A549 (cell line): ENCODE measurements at regions not wholly inside any gene's neighbourhood (a gene's known extent, or its start where the extent isn't known, plus 50 kb on each side); places are given as distances from the start of the nearest gene placed in this dataset.

ENCODE experiments used
- ATAC-seq, 2 experiments: fragments of 200-7000 bp in 1 of 2; fragments of >200 bp in 1 of 2; cut with Nextera tagmentation in 1 of 2; cut with Tn5 transposase in 1 of 2; 3 replicates each; pipeline versions ENCODE4 v1.8.0 to v1.9.1; 2018 to 2020; ENCODE audit warnings: mild to moderate bottlenecking in 1 of 2, moderate library complexity in 1 of 2
- CTCF ChIA-PET: fragments of 300-600 bp; sonication (Branson Sonifier 250); formaldehyde crosslinking; extraction: SDS; loops from one replicate; lab custom pipeline; 2021; ENCODE audit warnings: antibody characterized with exemption, inconsistent platforms; lab: Yijun Ruan, JAX
- POLR2A ChIA-PET: fragments of 350-600 bp; formaldehyde crosslinking; extraction: SDS; loops from one replicate; lab custom pipeline; 2021; ENCODE audit warnings: antibody characterized with exemption, inconsistent platforms; lab: Yijun Ruan, JAX
- DNase-seq, 2 experiments: peaks; one replicate each; pipeline versions ENCODE4 v3.0.0 to v3.0.0-alpha.2; 2011 to 2016; ENCODE audit warnings: low read depth in 1 of 2, low spot score in 1 of 2
- FAIRE-seq: peaks from 2 replicates; lab custom pipeline; 2011; peaks lifted over from hg19 to GRCh38; lab: Jason Lieb, UNC
- H3K27ac ChIP-seq, 2 experiments: fragments of >200 bp; sonication (Bioruptor Twin); formaldehyde crosslinking; 3 replicates each; pipeline ENCODE4 v1.5.1; 2016 to 2017
- H3K4me1 ChIP-seq: fragments of >200 bp; sonication (Bioruptor Twin); formaldehyde crosslinking; 3 replicates; pipeline ENCODE4 v1.6.1; 2016
- H3K4me2 ChIP-seq: fragments of >200 bp; sonication (Bioruptor Twin); formaldehyde crosslinking; 3 replicates; pipeline ENCODE4 v1.6.1; 2016
- H3K4me3 ChIP-seq: fragments of >200 bp; sonication (Bioruptor Twin); formaldehyde crosslinking; 3 replicates; pipeline ENCODE4 v1.5.1; 2016
- H3K9me3 ChIP-seq: fragments of >200 bp; sonication (Bioruptor Twin); formaldehyde crosslinking; 3 replicates; pipeline ENCODE4 v1.6.1; 2016
- ATOH8 ChIP-seq: fragments of 250-450 bp; sonication (Bioruptor Pico); IDR thresholded peaks from 2 replicates; pipeline ENCODE4 v1.5.0; 2020; ENCODE audit warnings: low read depth, mild to moderate bottlenecking, moderate library complexity
- BHLHE40 ChIP-seq: IDR thresholded peaks from 2 replicates; pipeline ENCODE4 v1.6.1; 2012; ENCODE audit warnings: low read depth, low read length, inconsistent platforms
- CBX2 ChIP-seq: fragments of 200-600 bp; sonication (generic); IDR thresholded peaks from 2 replicates; pipeline ENCODE4 v1.6.1; 2016; ENCODE audit warnings: low read depth, mild to moderate bottlenecking, borderline replicate concordance
- CBX8 ChIP-seq: fragments of 200-600 bp; sonication (generic); IDR thresholded peaks from 2 replicates; pipeline ENCODE4 v1.6.1; 2016
- EHF ChIP-seq: fragments of 250-450 bp; sonication (Bioruptor Pico); IDR thresholded peaks from 2 replicates; pipeline ENCODE4 v1.5.0; 2020; ENCODE audit warnings: mild to moderate bottlenecking
- FOXS1 ChIP-seq: fragments of 250-450 bp; sonication (Bioruptor Pico); IDR thresholded peaks from 2 replicates; pipeline ENCODE4 v1.5.0; 2020; ENCODE audit warnings: mild to moderate bottlenecking, moderate library complexity
- HEYL ChIP-seq: fragments of 250-450 bp; sonication (Bioruptor Pico); IDR thresholded peaks from 2 replicates; pipeline ENCODE4 v1.8.0; 2021; ENCODE audit warnings: mild to moderate bottlenecking, moderate library complexity
- HOXB5 ChIP-seq: fragments of 250-450 bp; sonication (Bioruptor Pico); IDR thresholded peaks from 2 replicates; pipeline ENCODE4 v1.5.0; 2020; ENCODE audit warnings: mild to moderate bottlenecking, moderate library complexity
- JUN ChIP-seq, 2 experiments: fragments of >200 bp; sonication (Bioruptor Twin); formaldehyde crosslinking; IDR thresholded peaks; 2 replicates in 1 of 2; 3 replicates in 1 of 2; pipeline ENCODE4 v1.6.1; 2016 to 2017
- MAZ ChIP-seq: fragments of 150-350 bp; IDR thresholded peaks from 2 replicates; pipeline ENCODE4 v1.6.1; 2014; ENCODE audit warnings: antibody characterized with exemption, low read depth, low read length, borderline replicate concordance
- MYC ChIP-seq: IDR thresholded peaks from 2 replicates; pipeline ENCODE4 v1.6.1; 2012; ENCODE audit warnings: mild to moderate bottlenecking, inconsistent platforms, low read length, improper control_type of control experiment, borderline replicate concordance
- PBX3 ChIP-seq: IDR thresholded peaks from 2 replicates; pipeline ENCODE4 v1.6.1; 2012
- POLR2AphosphoS2 ChIP-seq: conservative IDR thresholded peaks from 2 replicates; pipeline ENCODE4 v1.6.1; 2012; ENCODE audit warnings: low read length, improper control_type of control experiment, inconsistent platforms
- RAD21 ChIP-seq, 2 experiments: fragments of >200 bp in 1 of 2; sonication (Bioruptor Twin) in 1 of 2; formaldehyde crosslinking in 1 of 2; IDR thresholded peaks in 1 of 2; conservative IDR thresholded peaks in 1 of 2; 2 replicates in 1 of 2; 3 replicates in 1 of 2; pipeline ENCODE4 v1.6.1; 2012 to 2018; ENCODE audit warnings: inconsistent platforms in 1 of 2
- RCOR1 ChIP-seq: fragments of 150-350 bp; IDR thresholded peaks from 2 replicates; pipeline ENCODE4 v1.6.1; 2014; ENCODE audit warnings: antibody characterized with exemption, low read length, low read depth
- REST ChIP-seq: fragments of 200-600 bp; sonication (generic); IDR thresholded peaks from 2 replicates; pipeline ENCODE4 v1.6.1; 2016; ENCODE audit warnings: antibody characterized with exemption, mild to moderate bottlenecking, moderate library complexity
- RFX5 ChIP-seq: fragments of 450-650 bp; IDR thresholded peaks from 2 replicates; pipeline ENCODE4 v1.7.1; 2014; ENCODE audit warnings: antibody characterized with exemption, mild to moderate bottlenecking, moderate library complexity
- SREBF2 ChIP-seq: fragments of 450-650 bp; IDR thresholded peaks from 2 replicates; pipeline ENCODE4 v1.6.1; 2014; ENCODE audit warnings: mild to moderate bottlenecking, moderate library complexity
- ZC3H11A ChIP-seq: fragments of 450-650 bp; IDR thresholded peaks from 2 replicates; pipeline ENCODE4 v1.6.1; 2014; ENCODE audit warnings: antibody characterized with exemption, mild to moderate bottlenecking
- ZFP36 ChIP-seq: fragments of 450-650 bp; IDR thresholded peaks from 2 replicates; pipeline ENCODE4 v1.6.1; 2014; ENCODE audit warnings: borderline replicate concordance; ENCODE audit not compliant: partially characterized antibody
- ZNF302 ChIP-seq: fragments of 250-450 bp; sonication (Bioruptor Pico); IDR thresholded peaks from 2 replicates; pipeline ENCODE4 v1.9.0; 2021; ENCODE audit warnings: inconsistent platforms, mild to moderate bottlenecking, moderate library complexity
- ZSCAN20 ChIP-seq: fragments of 250-450 bp; sonication (Bioruptor Pico); IDR thresholded peaks from 2 replicates; pipeline ENCODE4 v1.8.0; 2022; ENCODE audit warnings: mild to moderate bottlenecking, moderate library complexity
- WGBS: methylation state at CpG from one replicate; pipeline ENCODE4 v1.1.6; 2017; ENCODE audit errors: missing lambda C conversion rate; 5-methylcytosine and 5-hydroxymethylcytosine counted together

- no peak for TF ChIP-seq FOXS1 (CRISPR knock-in tag)
- no peak for TF ChIP-seq BHLHE40
- no peak for TF ChIP-seq MYC
- TF ChIP-seq ZNF302 (CRISPR knock-in tag) = no peak
Measured at GRCh38 chr5:103793595-103794182, 231.1 kb upstream of the NUDT12 start (continued).

GRCh38 chr5:103785569-103785968, 223.0 kb upstream of the NUDT12 start:
- WGBS = 58% methylated on average over 2 of the region's 2 CpGs
- Histone ChIP-seq H3K4me1 (no peaks in the 10 kb centered on the region), H3K4me2 (no peak overlapping the region), H3K27ac (no peak overlapping the region), H3K4me3 (no peak overlapping the region), H3K9me3 (no peaks in the 10 kb centered on the region)
- ChIA-PET CTCF (interaction anchor here (1.1 kb wide), 1 partner anchor 24 kb away, joined by 3 read pairs; no protein-coding TSS in a partner anchor), POLR2A (no interaction called here)
- no peak for ATAC-seq
- no peak for FAIRE-seq
- DNase-seq = no peak
- no peak for TF ChIP-seq CBX8

GRCh38 chr5:103783669-103784068, 221.1 kb upstream of the NUDT12 start:
- WGBS = 87% methylated on average over 1 of the region's 1 CpG
- CTCF ChIA-PET = no interaction called here
- ATAC-seq (no peak), DNase-seq (no peak), FAIRE-seq (no peak)
- H3K4me1 ChIP-seq = no peaks in the 10 kb centered on the region
- no peak overlapping the region for H3K4me2 ChIP-seq
- no peak overlapping the region for H3K27ac ChIP-seq
- POLR2A ChIA-PET = no interaction called here
- TF ChIP-seq ZC3H11A = no peak
- TF ChIP-seq CBX2 = no peak
- no peak for TF ChIP-seq HEYL (CRISPR knock-in tag)
- TF ChIP-seq ZFP36 = no peak
- no peak for TF ChIP-seq JUN (IDR thresholded peaks at IDR 0.05)
- TF ChIP-seq RAD21 (conservative IDR thresholded peaks at IDR 0.05 in 1 of 2, IDR thresholded peaks at IDR 0.05 in 1 of 2) = no peak
- no peak for TF ChIP-seq ZSCAN20 (CRISPR knock-in tag)
- no peak for TF ChIP-seq PBX3
- TF ChIP-seq SREBF2 = no peak
- TF ChIP-seq HOXB5 (CRISPR knock-in tag) = no peak
- no peak for TF ChIP-seq REST
- no peak for TF ChIP-seq POLR2AphosphoS2
- no peak for TF ChIP-seq RCOR1
- TF ChIP-seq MAZ = no peak
- TF ChIP-seq EHF = no peak
- TF ChIP-seq RFX5 = no peak
- TF ChIP-seq ATOH8 = no peak
- TF ChIP-seq, all 56 proteins: peak for 0
- Histone ChIP-seq H3K9me3 (no peaks in the 10 kb centered on the region), H3K4me3 (no peak overlapping the region)
